NCI-H526 treated with DMSO at 0.1 percent for 48 hours (cell line): ENCODE measurements at regions not wholly inside any gene's neighbourhood (a gene's known extent, or its start where the extent isn't known, plus 50 kb on each side); places are given as distances from the start of the nearest gene placed in this dataset.
"Not testable (repeated sequence)": the region's sequence is repeated elsewhere in the genome, so short reads cannot be mapped to it uniquely, and the experiment has no call there.

Source experiments
- DNase-seq: peaks from one replicate; lab custom pipeline; 2025; lab: John Stamatoyannopoulos, UW

GRCh38 chr20:30811885-30812671, 445.4 kb upstream of the DEFB115 start:
- peak; percentile 83 for DNase-seq

GRCh38 chr20:30812739-30813411, 444.6 kb upstream of the DEFB115 start:
- no peak for DNase-seq

GRCh38 chr20:30813412-30814311, 443.8 kb upstream of the DEFB115 start:
- not testable (repeated sequence) for DNase-seq

- DNase-seq, result not testable (repeated sequence)
These were observed 443.2 kb upstream of the DEFB115 start for GRCh38 chr20:30814312-30814639.

GRCh38 chr20:30815027-30815576, 442.4 kb upstream of the DEFB115 start:
- DNase-seq, result not testable (repeated sequence)

- no peak for DNase-seq
These were observed 441.8 kb upstream of the DEFB115 start for GRCh38 chr20:30815577-30816181.

- no peak for DNase-seq
These were observed 441.2 kb upstream of the DEFB115 start for GRCh38 chr20:30816182-30816645.

- DNase-seq, result not testable (repeated sequence)
These were observed 435.8 kb upstream of the DEFB115 start for GRCh38 chr20:30821615-30822014.

GRCh38 chr20:30824666-30825065, 432.8 kb upstream of the DEFB115 start:
- not testable (repeated sequence) for DNase-seq

- DNase-seq, result not testable (repeated sequence)
These were observed 411.5 kb upstream of the DEFB115 start for GRCh38 chr20:30845923-30846322.

GRCh38 chr20:30868271-30868670, 389.2 kb upstream of the DEFB115 start:
- not testable (repeated sequence) for DNase-seq

- not testable (repeated sequence) for DNase-seq
These were observed 386.3 kb upstream of the DEFB115 start for GRCh38 chr20:30871127-30871526.

GRCh38 chr20:30872252-30872651, 385.2 kb upstream of the DEFB115 start:
- not testable (repeated sequence) for DNase-seq

- not testable (repeated sequence) for DNase-seq
These were observed 381.6 kb upstream of the DEFB115 start for GRCh38 chr20:30875868-30876267.

- DNase-seq, result not testable (repeated sequence)
These were observed 366.1 kb upstream of the DEFB115 start for GRCh38 chr20:30891400-30891799.

GRCh38 chr20:30892541-30893345, 364.7 kb upstream of the DEFB115 start:
- no peak for DNase-seq

GRCh38 chr20:30893346-30894314, 363.8 kb upstream of the DEFB115 start:
- not testable (repeated sequence) for DNase-seq

GRCh38 chr20:30894707-30895353, 362.6 kb upstream of the DEFB115 start:
- DNase-seq, result not testable (repeated sequence)

GRCh38 chr20:30895354-30895711, 362.1 kb upstream of the DEFB115 start:
- DNase-seq, result not testable (repeated sequence)
